ENCODE measurements at regions not wholly inside any gene's neighbourhood (a gene's known extent, or its start where the extent isn't known, plus 50 kb on each side); places are given as distances from the start of the nearest gene placed in this dataset.
"Not testable (repeated sequence)": the region's sequence is repeated elsewhere in the genome, so short reads cannot be mapped to it uniquely, and the experiment has no call there.

DNA sequence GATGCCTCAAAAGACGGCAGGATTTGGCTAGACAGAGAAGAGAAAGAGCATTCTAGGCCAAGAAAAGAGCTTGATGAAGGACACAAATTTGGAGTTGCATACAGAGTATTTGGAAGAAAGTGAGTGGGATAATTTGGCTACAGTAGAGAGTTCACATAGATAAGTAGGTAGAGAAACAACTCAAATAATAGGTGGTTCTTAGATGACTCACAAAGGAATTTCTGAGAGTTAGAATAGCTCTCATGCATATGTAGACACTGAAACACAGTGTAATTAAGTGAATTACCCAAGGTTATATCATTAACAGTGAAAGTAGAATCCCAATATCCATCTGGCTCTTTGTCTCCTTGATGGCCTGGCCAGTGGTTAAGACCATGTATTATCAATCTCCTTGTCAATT, 228.6 kb upstream of the DDI1 start:
- Histone ChIP-seq H3K9me3 (no peaks in the 10 kb centered on the region), H3K4me3 (no peak overlapping the region), H3K27me3 (replicated peaks; ENCODE audit: insufficient read depth) (no peaks in the 10 kb centered on the region), H3K27ac (no peak overlapping the region), H3K36me3 (no peaks in the 10 kb centered on the region), H3K4me1 (ENCODE audit: control insufficient read depth in 1 of 2, low read depth in 2 of 2) (peaks cover 6 to 38% of the 10 kb centered on the region in 2 donors)
- no peak for DNase-seq (ENCODE audit: low spot score)
- ATAC-seq (ENCODE audit: insufficient number of reproducible peaks, low FRiP score, low read depth): no peak
- TF ChIP-seq, protein P1, sequence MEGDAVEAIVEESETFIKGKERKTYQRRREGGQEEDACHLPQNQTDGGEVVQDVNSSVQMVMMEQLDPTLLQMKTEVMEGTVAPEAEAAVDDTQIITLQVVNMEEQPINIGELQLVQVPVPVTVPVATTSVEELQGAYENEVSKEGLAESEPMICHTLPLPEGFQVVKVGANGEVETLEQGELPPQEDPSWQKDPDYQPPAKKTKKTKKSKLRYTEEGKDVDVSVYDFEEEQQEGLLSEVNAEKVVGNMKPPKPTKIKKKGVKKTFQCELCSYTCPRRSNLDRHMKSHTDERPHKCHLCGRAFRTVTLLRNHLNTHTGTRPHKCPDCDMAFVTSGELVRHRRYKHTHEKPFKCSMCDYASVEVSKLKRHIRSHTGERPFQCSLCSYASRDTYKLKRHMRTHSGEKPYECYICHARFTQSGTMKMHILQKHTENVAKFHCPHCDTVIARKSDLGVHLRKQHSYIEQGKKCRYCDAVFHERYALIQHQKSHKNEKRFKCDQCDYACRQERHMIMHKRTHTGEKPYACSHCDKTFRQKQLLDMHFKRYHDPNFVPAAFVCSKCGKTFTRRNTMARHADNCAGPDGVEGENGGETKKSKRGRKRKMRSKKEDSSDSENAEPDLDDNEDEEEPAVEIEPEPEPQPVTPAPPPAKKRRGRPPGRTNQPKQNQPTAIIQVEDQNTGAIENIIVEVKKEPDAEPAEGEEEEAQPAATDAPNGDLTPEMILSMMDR (IDR thresholded peaks at IDR 0.05): no peak

DNA sequence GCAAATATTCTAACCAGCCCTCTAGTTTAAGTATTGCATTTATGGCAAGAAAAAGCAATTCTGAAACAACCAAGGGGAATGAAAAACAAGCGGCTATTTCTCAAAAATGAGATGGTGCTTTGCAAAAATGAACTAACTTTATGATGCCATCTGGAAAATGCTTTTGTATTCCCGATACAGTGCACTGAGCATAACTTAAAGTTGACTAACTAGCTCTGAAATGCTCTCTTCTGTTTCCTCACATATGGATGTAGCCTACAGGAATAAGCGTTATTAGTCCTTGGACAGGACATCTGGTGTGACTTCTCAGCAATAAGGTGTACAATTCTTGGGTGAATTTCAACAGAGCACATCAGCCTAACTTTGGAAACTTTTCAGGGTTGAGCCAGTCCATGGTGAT, 228.2 kb upstream of the DDI1 start:
- TF ChIP-seq, protein P1 (IDR thresholded peaks at IDR 0.05): no peak

DNA sequence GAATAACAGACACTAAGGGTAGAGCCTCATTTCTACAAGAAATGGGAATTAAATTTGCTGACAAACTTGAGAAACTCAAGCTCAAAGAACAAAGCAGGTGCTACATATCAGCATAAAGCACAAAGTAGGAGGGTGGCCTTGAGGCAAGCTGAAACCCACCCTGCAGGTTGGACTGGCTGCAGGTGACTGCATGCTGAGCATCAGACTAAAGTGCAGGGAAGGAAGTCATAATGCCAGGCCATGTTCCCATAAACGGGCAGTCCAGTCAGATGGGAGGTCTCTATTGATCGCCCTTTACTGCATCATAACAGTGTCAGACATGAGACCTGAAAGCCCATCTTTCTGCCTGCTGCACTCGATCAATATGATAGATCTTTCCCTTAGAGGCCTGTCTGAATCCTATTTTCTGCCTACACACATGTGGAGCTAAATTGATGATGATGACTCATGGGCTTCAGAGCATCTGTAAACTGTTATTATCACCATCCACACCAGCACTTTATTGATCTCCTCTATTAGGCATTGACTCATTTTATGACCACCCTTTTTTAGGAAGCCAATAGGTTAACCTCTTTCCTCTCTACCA, 224.5 kb upstream of the DDI1 start:
- DNase-seq (ENCODE audit: low spot score) (no peak), ATAC-seq (ENCODE audit: insufficient number of reproducible peaks, low FRiP score, low read depth) (no peak)
- no peak overlapping the region for H3K4me3 ChIP-seq
- H3K36me3 ChIP-seq: no peaks in the 10 kb centered on the region
- no peaks in the 10 kb centered on the region for H3K27me3 ChIP-seq (replicated peaks; ENCODE audit: insufficient read depth)
- no peak overlapping the region for H3K27ac ChIP-seq
- H3K9me3 ChIP-seq: no peaks in the 10 kb centered on the region
- TF ChIP-seq, protein P1 (IDR thresholded peaks at IDR 0.05): no peak
- H3K4me1 ChIP-seq (ENCODE audit: control insufficient read depth in 1 of 2, low read depth in 2 of 2): peaks cover 0 to 10% of the 10 kb centered on the region in 2 donors

More for the DNA sequence above, 228.2 kb upstream of the DDI1 start:
- Histone ChIP-seq H3K36me3 (no peaks in the 10 kb centered on the region), H3K4me3 (no peak overlapping the region), H3K4me1 (ENCODE audit: control insufficient read depth in 1 of 2, low read depth in 2 of 2) (peaks cover 6 to 36% of the 10 kb centered on the region in 2 donors), H3K9me3 (no peaks in the 10 kb centered on the region), H3K27me3 (replicated peaks; ENCODE audit: insufficient read depth) (no peaks in the 10 kb centered on the region), H3K27ac (no peak overlapping the region)
- DNase-seq (ENCODE audit: low spot score) (no peak), ATAC-seq (ENCODE audit: insufficient number of reproducible peaks, low FRiP score, low read depth) (no peak)

DNA sequence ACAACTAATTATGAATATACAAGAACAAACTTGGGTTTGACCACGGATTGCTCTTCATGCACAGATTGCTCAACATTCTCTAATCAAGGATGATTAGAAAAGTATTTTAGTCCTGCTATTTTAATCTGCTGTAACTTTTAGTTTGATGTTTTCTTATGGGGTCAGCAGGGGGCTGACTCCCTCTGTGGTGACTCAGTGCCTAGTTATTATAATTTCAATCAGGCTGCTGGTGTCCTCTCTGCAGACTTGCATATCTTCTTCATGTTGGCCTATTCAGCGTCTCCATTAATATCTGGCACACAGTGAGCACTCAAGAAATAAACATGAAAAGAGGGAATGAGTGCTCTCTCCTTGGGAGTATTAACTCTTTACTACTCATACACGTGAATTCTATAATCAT, 223.8 kb upstream of the DDI1 start:
- ATAC-seq (ENCODE audit: insufficient number of reproducible peaks, low FRiP score, low read depth): no peak
- H3K27me3 ChIP-seq (replicated peaks; ENCODE audit: insufficient read depth): no peaks in the 10 kb centered on the region
- DNase-seq (ENCODE audit: low spot score): no peak
- TF ChIP-seq, protein P1 (IDR thresholded peaks at IDR 0.05): no peak
- H3K9me3 ChIP-seq: no peaks in the 10 kb centered on the region
- H3K4me3 ChIP-seq: no peak overlapping the region
- no peaks in the 10 kb centered on the region for H3K36me3 ChIP-seq
- peaks cover 0 to 3% of the 10 kb centered on the region in 2 donors for H3K4me1 ChIP-seq (ENCODE audit: control insufficient read depth in 1 of 2, low read depth in 2 of 2)
- no peak overlapping the region for H3K27ac ChIP-seq

DNA sequence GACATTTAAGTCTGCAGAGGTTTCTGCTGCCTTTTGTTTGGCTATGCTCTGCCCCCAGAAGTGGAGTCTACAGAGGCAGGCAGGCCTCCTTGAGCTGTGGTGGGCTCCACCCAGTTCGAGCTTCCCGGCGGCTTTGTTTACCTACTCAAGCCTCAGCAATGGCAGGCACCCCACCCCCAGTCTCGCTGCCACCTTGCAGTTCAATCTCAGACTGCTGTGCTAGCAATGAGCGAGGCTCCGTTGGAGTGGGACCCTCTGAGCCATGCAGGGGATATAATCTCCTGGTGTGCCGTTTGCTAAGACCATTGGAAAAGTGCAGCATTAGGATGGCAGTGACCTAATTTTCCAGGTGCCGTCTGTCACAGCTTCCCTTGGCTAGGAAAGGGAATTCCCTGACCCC, 216.1 kb upstream of the DDI1 start:
- ATAC-seq (ENCODE audit: insufficient number of reproducible peaks, low FRiP score, low read depth); DNase-seq (ENCODE audit: low spot score): not testable (repeated sequence)

DNA sequence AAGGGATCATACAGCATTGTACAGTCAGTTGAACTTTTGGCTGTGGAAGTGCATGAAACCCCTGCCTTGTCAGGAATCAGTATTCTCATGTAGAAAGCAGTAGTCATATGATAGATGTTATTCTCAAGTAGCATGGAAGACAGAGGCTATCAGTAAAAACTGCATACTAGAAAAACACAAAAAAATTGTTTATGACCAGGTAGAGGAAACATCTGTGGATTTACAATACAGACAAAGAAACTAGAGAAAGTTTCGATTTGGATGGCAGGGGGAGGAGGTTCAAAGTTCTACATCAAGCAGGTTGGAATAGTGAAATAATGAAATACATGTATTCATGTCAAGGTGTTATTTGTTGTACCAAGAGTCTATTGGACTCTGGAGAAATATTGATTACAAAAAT, 212.3 kb upstream of the DDI1 start:
- no peaks in the 10 kb centered on the region for H3K36me3 ChIP-seq
- H3K4me1 ChIP-seq (ENCODE audit: control insufficient read depth in 1 of 2, low read depth in 2 of 2): no peaks in the 10 kb centered on the region
- DNase-seq (ENCODE audit: low spot score) (no peak), ATAC-seq (ENCODE audit: insufficient number of reproducible peaks, low FRiP score, low read depth) (no peak)
- no peak overlapping the region for H3K27ac ChIP-seq
- no peaks in the 10 kb centered on the region for H3K27me3 ChIP-seq (replicated peaks; ENCODE audit: insufficient read depth)
- TF ChIP-seq, protein P1 (IDR thresholded peaks at IDR 0.05): no peak
- H3K9me3 ChIP-seq: no peaks in the 10 kb centered on the region
- no peak overlapping the region for H3K4me3 ChIP-seq

More for the DNA sequence above, 216.1 kb upstream of the DDI1 start:
- not testable (repeated sequence) for H3K4me1 ChIP-seq (ENCODE audit: control insufficient read depth in 1 of 2, low read depth in 2 of 2); H3K27ac ChIP-seq; H3K4me3 ChIP-seq; H3K36me3 ChIP-seq; H3K9me3 ChIP-seq; H3K27me3 ChIP-seq (replicated peaks; ENCODE audit: insufficient read depth)

Measured in thoracic aorta (tissue), 2 donors.